SK-N-MC (cell line): ENCODE measurements at regions not wholly inside any gene's neighbourhood (a gene's known extent, or its start where the extent isn't known, plus 50 kb on each side); places are given as distances from the start of the nearest gene placed in this dataset.

Experiments used
- EZH2 ChIP-seq: fragments of 200-600 bp; sonication (generic); IDR thresholded peaks from one replicate; pipeline ENCODE4 v1.6.1; 2017; ENCODE audit warnings: antibody characterized with exemption
- POLR2AphosphoS5 ChIP-seq: IDR thresholded peaks from 2 replicates; pipeline ENCODE4 v1.6.1; 2012; ENCODE audit warnings: mild to moderate bottlenecking, low read depth, low read length, borderline replicate concordance

DNA sequence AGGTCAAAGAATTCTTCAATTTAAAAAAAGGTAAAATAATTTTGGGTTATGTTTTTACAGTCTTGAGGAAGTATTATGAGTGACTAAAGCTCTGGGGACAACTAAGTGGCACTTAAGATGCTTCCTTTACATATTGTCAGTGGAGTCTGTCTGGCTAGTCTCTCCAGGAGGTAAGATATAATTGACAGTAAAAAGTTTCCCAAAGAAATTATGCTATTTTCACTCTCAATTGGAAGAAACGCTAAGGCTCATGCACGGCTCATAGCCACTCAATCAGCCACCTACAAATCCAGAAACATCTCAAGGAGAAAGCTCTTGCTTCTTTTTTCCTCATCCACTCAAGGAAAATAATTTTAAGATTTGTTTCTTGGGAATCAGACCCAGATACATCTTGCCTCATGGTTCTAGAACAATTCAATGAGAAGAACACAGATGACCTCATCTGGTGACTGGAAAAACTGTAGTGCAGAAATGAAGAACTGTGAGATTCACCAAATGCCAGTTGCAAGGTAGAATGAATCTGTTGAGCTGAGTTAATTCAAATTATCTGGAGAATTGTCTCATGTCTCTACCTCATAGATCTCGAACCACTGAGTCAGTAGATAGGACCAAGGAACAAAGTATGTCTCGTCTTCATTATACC, 252.9 kb downstream of the TPBG start:
- TF ChIP-seq POLR2AphosphoS5 (peak; percentile 19; the same call in 1 of the 2 replicates), EZH2 (no peak)
